ENCODE measurements at regions not wholly inside any gene's neighbourhood (a gene's known extent, or its start where the extent isn't known, plus 50 kb on each side); places are given as distances from the start of the nearest gene placed in this dataset.

DNA sequence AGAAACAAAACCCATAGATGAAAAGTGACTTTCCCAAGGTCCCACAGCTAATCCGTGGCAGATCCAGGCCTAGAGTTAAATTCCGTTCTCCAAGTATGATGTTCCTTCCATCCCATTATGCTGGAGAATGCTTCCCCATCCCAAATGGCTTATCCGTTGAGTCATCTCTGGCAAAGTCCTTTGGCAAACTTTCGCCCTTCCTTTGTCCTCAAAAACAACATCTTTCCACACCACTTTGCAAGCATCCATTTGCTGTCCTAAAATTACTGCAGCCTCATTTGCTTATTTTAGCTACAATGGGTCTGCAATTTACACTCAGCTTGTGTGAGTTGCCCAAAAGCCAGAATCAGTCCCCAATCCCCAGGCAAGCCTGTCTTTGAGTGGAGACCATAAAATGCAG is 304.0 kb upstream of the TLE3 start:
- TF ChIP-seq, protein P1, sequence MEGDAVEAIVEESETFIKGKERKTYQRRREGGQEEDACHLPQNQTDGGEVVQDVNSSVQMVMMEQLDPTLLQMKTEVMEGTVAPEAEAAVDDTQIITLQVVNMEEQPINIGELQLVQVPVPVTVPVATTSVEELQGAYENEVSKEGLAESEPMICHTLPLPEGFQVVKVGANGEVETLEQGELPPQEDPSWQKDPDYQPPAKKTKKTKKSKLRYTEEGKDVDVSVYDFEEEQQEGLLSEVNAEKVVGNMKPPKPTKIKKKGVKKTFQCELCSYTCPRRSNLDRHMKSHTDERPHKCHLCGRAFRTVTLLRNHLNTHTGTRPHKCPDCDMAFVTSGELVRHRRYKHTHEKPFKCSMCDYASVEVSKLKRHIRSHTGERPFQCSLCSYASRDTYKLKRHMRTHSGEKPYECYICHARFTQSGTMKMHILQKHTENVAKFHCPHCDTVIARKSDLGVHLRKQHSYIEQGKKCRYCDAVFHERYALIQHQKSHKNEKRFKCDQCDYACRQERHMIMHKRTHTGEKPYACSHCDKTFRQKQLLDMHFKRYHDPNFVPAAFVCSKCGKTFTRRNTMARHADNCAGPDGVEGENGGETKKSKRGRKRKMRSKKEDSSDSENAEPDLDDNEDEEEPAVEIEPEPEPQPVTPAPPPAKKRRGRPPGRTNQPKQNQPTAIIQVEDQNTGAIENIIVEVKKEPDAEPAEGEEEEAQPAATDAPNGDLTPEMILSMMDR (IDR thresholded peaks at IDR 0.05), result no peak
- TF ChIP-seq POLR2AphosphoS5 (IDR thresholded peaks at IDR 0.05), result peak in 1 of 3 donors; percentile 26
- TF ChIP-seq EP300 (IDR thresholded peaks at IDR 0.05; ENCODE audit: low read depth), result no peak

Measured in transverse colon (tissue), 4 donors.